Tibial nerve (tissue), 4 donors: ENCODE measurements at regions not wholly inside any gene's neighbourhood (a gene's known extent, or its start where the extent isn't known, plus 50 kb on each side); places are given as distances from the start of the nearest gene placed in this dataset.

Experiments
- DNase-seq, 2 donors: peaks; one replicate each; pipeline ENCODE4 v3.0.0-alpha.2; 2019; ENCODE audit warnings: low spot score in 2 of 2
- H3K27ac ChIP-seq, 4 donors: fragments of 200-600 bp; sonication (generic) in 3 of 4; one replicate each; pipeline ENCODE4 v1.5.1; 2017 to 2019; ENCODE audit warnings: mild to moderate bottlenecking in 1 of 4
- H3K27me3 ChIP-seq, 2 donors: fragments of 200-600 bp; sonication (generic) in 1 of 2; one replicate each; pipeline versions ENCODE4 v1.5.1 to v1.6.0; 2017 to 2019
- H3K36me3 ChIP-seq, 3 donors: fragments of 200-600 bp; sonication (generic); one replicate each; pipeline ENCODE4 v1.5.1; 2018 to 2019
- H3K4me1 ChIP-seq, 4 donors: fragments of 200-600 bp; sonication (generic) in 3 of 4; one replicate each; pipeline ENCODE4 v1.5.1; 2017 to 2019
- H3K4me3 ChIP-seq, 4 donors: fragments of 200-600 bp; sonication (generic) in 3 of 4; one replicate each; pipeline ENCODE4 v1.5.1; 2017 to 2019; ENCODE audit warnings: mild to moderate bottlenecking in 1 of 4, moderate library complexity in 1 of 4
- H3K9me3 ChIP-seq, 4 donors: fragments of 200-600 bp; sonication (generic) in 3 of 4; one replicate each; pipeline ENCODE4 v1.5.1; 2017 to 2019
- CTCF ChIP-seq, 5 experiments: fragments of 200-600 bp in 3 of 5; fragments of 450-650 bp in 2 of 5; sonication (generic) in 3 of 5; IDR thresholded peaks; one replicate each; pipeline ENCODE4 v1.5.1; 2016 to 2019; ENCODE audit warnings: antibody characterized with exemption in 5 of 5, mild to moderate bottlenecking in 3 of 5, moderate library complexity in 2 of 5
- EP300 ChIP-seq, 2 donors: sonication (generic); formaldehyde crosslinking; IDR thresholded peaks; one replicate each; pipeline ENCODE4 v1.6.1; 2017; ENCODE audit warnings: antibody characterized with exemption in 2 of 2, mild to moderate bottlenecking in 1 of 2
- POLR2A ChIP-seq, 2 donors: fragments of 450-650 bp; IDR thresholded peaks; one replicate each; pipeline ENCODE4 v1.6.1; 2017; ENCODE audit warnings: antibody characterized with exemption in 2 of 2, mild to moderate bottlenecking in 2 of 2, moderate library complexity in 2 of 2
- WGBS, 2 donors: methylation state at CpG; one replicate each; pipeline ENCODE4 v1.1.5; 2018; 5-methylcytosine and 5-hydroxymethylcytosine counted together

- Histone ChIP-seq H3K27me3 (no peaks in the 10 kb centered on the region), H3K4me1 (peaks cover 0 to 10% (median 0%) of the 10 kb centered on the region in 4 donors), H3K4me3 (no peak overlapping the region), H3K36me3 (no peaks in the 10 kb centered on the region), H3K27ac (no peak overlapping the region), H3K9me3 (peaks cover 0 to 3% (median 0%) of the 10 kb centered on the region in 4 donors)
- TF ChIP-seq EP300 (IDR thresholded peaks at IDR 0.05) (no peak), POLR2A (IDR thresholded peaks at IDR 0.05) (no peak), CTCF (IDR thresholded peaks at IDR 0.05) (no peak)
- DNase-seq, result peak in 1 of 2 donors; percentile 14
- 62 to 64% methylated on average over 7 of the region's 7 CpGs for WGBS, 2 donors
These were observed 447.3 kb upstream of the NRP1 start for GRCh38 chr10:33781606-33782395.

- Histone ChIP-seq H3K9me3 (peaks cover 0 to 3% (median 0%) of the 10 kb centered on the region in 4 donors), H3K27me3 (no peaks in the 10 kb centered on the region), H3K36me3 (no peaks in the 10 kb centered on the region), H3K4me1 (peaks cover 0 to 10% (median 0%) of the 10 kb centered on the region in 4 donors), H3K27ac (no peak overlapping the region), H3K4me3 (no peak overlapping the region)
- 68 to 71% methylated on average over 9 of the region's 9 CpGs for WGBS, 2 donors
- TF ChIP-seq CTCF (IDR thresholded peaks at IDR 0.05), result no peak
- TF ChIP-seq EP300 (IDR thresholded peaks at IDR 0.05), result no peak
- TF ChIP-seq POLR2A (IDR thresholded peaks at IDR 0.05), result no peak
- no peak for DNase-seq
These were observed 446.5 kb upstream of the NRP1 start for GRCh38 chr10:33780961-33781360.

GRCh38 chr10:33777223-33777622 lies 442.8 kb upstream of the NRP1 start:
- Histone ChIP-seq H3K9me3 (no peaks in the 10 kb centered on the region), H3K36me3 (no peaks in the 10 kb centered on the region), H3K4me1 (peaks cover 0 to 25% (median 0%) of the 10 kb centered on the region in 4 donors), H3K27me3 (no peaks in the 10 kb centered on the region), H3K27ac (no peak overlapping the region), H3K4me3 (no peak overlapping the region)
- no peak for TF ChIP-seq CTCF (IDR thresholded peaks at IDR 0.05)
- no peak for TF ChIP-seq POLR2A (IDR thresholded peaks at IDR 0.05)
- no peak for TF ChIP-seq EP300 (IDR thresholded peaks at IDR 0.05)
- WGBS, 2 donors, result 72 to 75% methylated on average over 10 of the region's 10 CpGs
- DNase-seq, result no peak

- Histone ChIP-seq H3K4me3 (no peak overlapping the region), H3K27ac (no peak overlapping the region), H3K4me1 (peaks cover 0 to 25% (median 0%) of the 10 kb centered on the region in 4 donors), H3K27me3 (no peaks in the 10 kb centered on the region), H3K9me3 (no peaks in the 10 kb centered on the region), H3K36me3 (no peaks in the 10 kb centered on the region)
- no peak for DNase-seq
- 89 to 94% methylated on average over 2 of the region's 2 CpGs for WGBS, 2 donors
- TF ChIP-seq POLR2A (IDR thresholded peaks at IDR 0.05), result no peak
- TF ChIP-seq CTCF (IDR thresholded peaks at IDR 0.05), result no peak
- no peak for TF ChIP-seq EP300 (IDR thresholded peaks at IDR 0.05)
These were observed 442.1 kb upstream of the NRP1 start for GRCh38 chr10:33776419-33777070.

GRCh38 chr10:33774857-33775256 lies 440.4 kb upstream of the NRP1 start:
- TF ChIP-seq EP300 (IDR thresholded peaks at IDR 0.05) (no peak), CTCF (IDR thresholded peaks at IDR 0.05) (no peak), POLR2A (IDR thresholded peaks at IDR 0.05) (no peak)
- no peak for DNase-seq
- H3K27ac ChIP-seq, result no peak overlapping the region
- WGBS, 2 donors, result 72 to 77% methylated on average over 4 of the region's 4 CpGs
- H3K9me3 ChIP-seq, result no peaks in the 10 kb centered on the region
- H3K36me3 ChIP-seq, result no peaks in the 10 kb centered on the region
- H3K27me3 ChIP-seq, result no peaks in the 10 kb centered on the region
- H3K4me1 ChIP-seq, result peaks cover 0 to 17% (median 0%) of the 10 kb centered on the region in 4 donors
- no peak overlapping the region for H3K4me3 ChIP-seq
